ENCODE measurements at regions not wholly inside any gene's neighbourhood (a gene's known extent, or its start where the extent isn't known, plus 50 kb on each side); places are given as distances from the start of the nearest gene placed in this dataset.

- Histone ChIP-seq H3K4me1 (replicated peaks in 1 of 2) (no peaks in the 10 kb centered on the region), H3K27ac (no peak overlapping the region), H3K36me3 (replicated peaks in 1 of 2) (no peaks in the 10 kb centered on the region), H3K27me3 (no peaks in the 10 kb centered on the region), H3K4me3 (no peak overlapping the region), H3K9me3 (replicated peaks in 1 of 3) (no peaks in the 10 kb centered on the region)
- TF ChIP-seq CTCF (IDR thresholded peaks at IDR 0.05) (no peak), POLR2A (IDR thresholded peaks at IDR 0.05) (no peak)
- intact Hi-C loops (cut with DNase I): no loop called here
- WGBS, 4 donors: 23 to 56% (median 49%) methylated on average over 1 of the region's 1 CpG
- DNase-seq: no peak
These were observed 123.9 kb downstream of the DIO2 start for GRCh38 chr14:80087411-80087810.

DNA sequence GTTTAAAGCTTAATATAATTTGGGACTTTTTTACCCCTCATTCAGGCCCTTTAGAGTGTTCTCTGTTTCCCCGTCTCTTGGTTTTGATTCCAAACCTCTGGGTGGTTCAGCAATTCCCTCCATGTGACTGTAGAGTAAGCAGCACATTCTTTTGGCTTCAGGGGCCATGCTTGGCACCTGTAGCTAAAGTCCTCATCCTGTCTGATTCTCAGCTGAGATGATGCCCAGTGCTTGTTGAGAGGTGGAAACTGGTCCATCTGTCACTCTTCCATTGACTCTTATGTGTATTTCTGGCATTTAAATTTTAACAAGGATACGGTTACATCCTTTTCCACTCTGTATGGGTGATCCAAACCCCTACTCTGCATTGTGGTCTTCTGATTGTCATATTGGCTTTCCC, 127.1 kb downstream of the DIO2 start:
- TF ChIP-seq POLR2A (IDR thresholded peaks at IDR 0.05) (no peak), CTCF (IDR thresholded peaks at IDR 0.05) (no peak)
- Histone ChIP-seq H3K27ac (no peak overlapping the region), H3K4me1 (replicated peaks in 1 of 2) (no peaks in the 10 kb centered on the region), H3K36me3 (replicated peaks in 1 of 2) (no peaks in the 10 kb centered on the region), H3K27me3 (no peaks in the 10 kb centered on the region), H3K9me3 (replicated peaks in 1 of 3) (no peaks in the 10 kb centered on the region), H3K4me3 (no peak overlapping the region)
- 86 to 94% (median 90%) methylated on average over 2 of the region's 2 CpGs for WGBS, 4 donors
- intact Hi-C loops (cut with DNase I): no loop called here
- DNase-seq: no peak

- H3K27me3 ChIP-seq: no peaks in the 10 kb centered on the region
- H3K9me3 ChIP-seq (replicated peaks in 1 of 3): no peaks in the 10 kb centered on the region
- H3K36me3 ChIP-seq (replicated peaks in 1 of 2): no peaks in the 10 kb centered on the region
- H3K27ac ChIP-seq: no peak overlapping the region
- TF ChIP-seq POLR2A (IDR thresholded peaks at IDR 0.05): no peak
- no peak for TF ChIP-seq CTCF (IDR thresholded peaks at IDR 0.05)
- no peak for DNase-seq
- 79 to 87% (median 82%) methylated on average over 4 of the region's 4 CpGs for WGBS, 4 donors
- intact Hi-C loops (cut with DNase I): no loop called here
- H3K4me3 ChIP-seq: no peak overlapping the region
- no peaks in the 10 kb centered on the region for H3K4me1 ChIP-seq (replicated peaks in 1 of 2)
These were observed 130.7 kb downstream of the DIO2 start for GRCh38 chr14:80080601-80081000.

DNA sequence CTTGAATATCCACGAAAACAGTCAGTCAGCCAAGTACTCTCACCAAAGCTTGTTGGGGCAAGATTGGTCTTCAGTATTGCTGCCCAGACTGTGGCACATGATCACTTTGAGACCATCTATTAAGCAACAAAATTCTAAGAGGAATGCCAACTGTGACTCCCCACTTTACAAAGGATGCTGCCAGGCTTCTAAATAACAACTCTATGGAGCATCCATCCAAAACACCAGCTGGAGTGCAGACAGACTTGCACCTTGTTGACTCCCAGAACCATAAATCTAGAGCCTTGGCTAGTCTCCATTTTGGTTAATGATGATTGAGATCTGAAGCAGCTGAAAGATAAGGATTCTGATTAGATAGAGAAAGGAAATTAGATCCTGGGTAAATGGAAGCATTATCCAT, 132.8 kb downstream of the DIO2 start:
- Histone ChIP-seq H3K27me3 (no peaks in the 10 kb centered on the region), H3K36me3 (replicated peaks in 1 of 2) (no peaks in the 10 kb centered on the region), H3K27ac (no peak overlapping the region), H3K9me3 (replicated peaks in 1 of 3) (no peaks in the 10 kb centered on the region), H3K4me3 (no peak overlapping the region), H3K4me1 (replicated peaks in 1 of 2) (no peaks in the 10 kb centered on the region)
- 59 to 72% (median 66%) methylated on average over 1 of the region's 1 CpG for WGBS, 4 donors
- DNase-seq: no peak
- intact Hi-C loops (cut with DNase I): no loop called here
- TF ChIP-seq POLR2A (IDR thresholded peaks at IDR 0.05) (no peak), CTCF (IDR thresholded peaks at IDR 0.05) (no peak)

All from adrenal gland (tissue), 9 donors.